CD4-positive, alpha-beta T cell treated with Interferon alpha-2 for 1 hour (primary cell): ENCODE measurements at regions not wholly inside any gene's neighbourhood (a gene's known extent, or its start where the extent isn't known, plus 50 kb on each side); places are given as distances from the start of the nearest gene placed in this dataset.
A peak's percentile ranks its signal among the peaks of the same experiment; 100 is the strongest.

Source experiments
- DNase-seq, 2 donors: peaks; one replicate each; pipeline ENCODE4 v3.0.0-alpha.2; 2020 to 2022

DNA sequence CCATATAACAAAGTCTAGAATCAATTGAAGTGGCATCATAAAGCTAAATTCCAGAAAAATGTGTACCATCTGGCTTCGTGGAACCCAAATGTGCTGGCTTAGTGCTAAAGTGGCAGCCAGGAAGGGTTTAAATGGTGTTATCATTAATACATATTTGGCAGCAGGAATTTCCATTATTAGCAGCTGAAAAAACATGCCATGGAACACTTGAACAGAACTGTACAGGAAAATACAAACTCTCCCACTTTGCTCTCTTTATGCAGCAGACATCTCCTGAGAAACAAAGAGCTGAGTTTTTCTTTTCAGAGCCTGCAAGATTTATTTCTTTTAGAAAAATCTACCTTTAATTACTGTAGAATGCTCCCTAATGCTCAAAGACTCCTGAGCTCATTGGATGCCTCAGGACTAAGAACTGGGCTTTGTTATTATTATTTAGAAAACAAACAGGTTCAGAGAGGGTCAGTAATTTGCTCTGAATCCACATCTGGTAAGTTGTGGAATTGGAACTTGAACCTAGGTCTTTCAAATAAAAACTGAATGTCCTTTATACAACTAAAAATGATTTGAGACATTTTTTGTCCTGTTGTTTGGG is 179.0 kb downstream of the LACC1 start:
- no peak for DNase-seq

DNA sequence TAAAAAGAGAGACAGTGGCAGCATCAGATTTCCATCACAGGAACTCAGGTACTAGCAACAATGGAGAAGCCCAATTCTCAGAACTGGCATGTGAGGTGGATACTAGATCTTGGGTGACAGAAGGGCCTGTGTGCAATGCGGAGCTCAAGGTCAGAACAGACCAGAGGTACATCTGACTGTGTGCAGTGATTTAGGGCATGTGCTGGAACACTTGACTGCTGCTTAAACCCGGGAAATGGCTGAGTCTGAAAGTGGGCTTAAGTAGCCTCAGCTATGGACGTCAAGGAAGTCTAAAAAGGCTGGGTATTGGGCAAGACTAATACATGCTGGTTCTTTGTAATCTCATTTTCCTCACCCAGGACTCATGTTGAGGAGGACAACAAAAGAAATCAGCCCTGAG is 182.2 kb downstream of the LACC1 start:
- no peak for DNase-seq

DNA sequence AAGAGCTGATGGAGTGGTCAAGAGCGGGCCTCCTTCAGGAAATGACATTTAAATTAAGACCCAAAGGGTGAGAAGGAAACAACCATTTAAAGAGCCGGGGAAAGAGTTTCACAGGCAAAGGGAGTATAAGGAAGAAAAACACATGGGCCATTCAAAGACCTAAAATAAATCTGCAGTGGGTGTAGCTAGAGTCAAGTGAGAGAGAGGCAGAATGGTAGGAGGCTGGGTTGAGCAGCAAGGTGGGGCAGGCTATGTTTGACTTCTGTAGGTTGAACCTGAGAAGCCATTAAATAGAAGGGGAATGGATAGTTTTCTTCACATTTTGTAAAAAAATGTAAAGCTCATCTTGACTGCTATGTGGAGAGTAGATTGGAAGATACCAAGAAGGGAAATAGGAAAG is 183.8 kb downstream of the LACC1 start:
- no peak for DNase-seq

DNA sequence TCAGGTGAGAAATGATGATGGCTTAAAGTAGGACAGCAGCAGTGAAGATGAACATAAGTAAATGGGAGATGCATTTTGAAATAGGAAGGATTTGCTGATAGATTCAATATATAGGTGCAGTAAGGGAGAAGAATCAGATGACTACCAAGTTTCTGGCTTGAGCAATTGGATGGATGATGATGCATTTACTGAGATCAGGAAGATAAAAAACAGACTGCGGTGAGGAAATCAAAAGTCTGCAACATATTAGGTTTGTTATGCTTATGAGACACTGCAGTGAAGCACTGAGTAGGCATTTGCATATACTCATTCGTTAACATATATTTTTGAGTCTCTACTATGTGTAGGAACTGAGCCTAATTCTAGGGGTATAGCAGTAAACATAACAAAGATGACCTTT is 184.2 kb downstream of the LACC1 start:
- DNase-seq = no peak

DNA sequence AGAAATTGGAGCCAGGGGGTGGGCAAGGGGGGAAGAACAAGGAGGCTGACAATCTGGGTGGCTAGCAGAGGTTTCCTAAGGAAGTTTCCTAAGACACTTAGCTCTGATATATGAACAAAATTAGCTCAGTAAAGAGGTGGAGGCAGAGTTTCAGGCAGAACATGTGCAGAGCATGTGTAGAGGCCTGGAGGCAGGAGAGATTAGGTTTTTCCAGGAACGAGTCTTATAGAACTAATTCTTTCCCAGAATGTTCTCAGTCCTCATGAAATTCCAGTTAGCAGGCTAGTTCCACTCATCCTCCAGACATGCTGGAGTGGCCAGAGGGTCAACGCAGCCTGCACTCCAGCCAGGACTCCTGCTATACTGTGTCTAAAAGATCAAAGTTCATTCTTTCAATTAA is 184.7 kb downstream of the LACC1 start:
- no peak for DNase-seq

DNA sequence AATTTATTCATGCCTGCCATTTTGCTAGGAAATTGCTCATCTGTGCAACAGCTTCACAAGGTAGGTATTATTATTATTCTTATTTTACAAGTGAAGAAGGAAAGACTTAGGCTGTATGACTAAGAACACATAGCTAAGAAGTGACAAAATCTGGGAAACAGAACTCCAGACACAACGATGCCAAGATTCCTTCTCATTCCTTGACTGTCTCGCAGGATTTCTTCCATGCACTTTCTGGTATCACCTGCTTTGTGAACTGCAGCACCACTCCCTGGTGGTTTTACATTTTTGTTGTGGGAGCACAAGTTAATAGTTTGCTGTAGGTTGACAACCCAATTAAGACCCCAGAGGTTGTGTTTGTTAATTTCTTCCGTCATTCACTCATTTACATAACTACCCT is 188.5 kb downstream of the LACC1 start:
- DNase-seq = no peak

DNA sequence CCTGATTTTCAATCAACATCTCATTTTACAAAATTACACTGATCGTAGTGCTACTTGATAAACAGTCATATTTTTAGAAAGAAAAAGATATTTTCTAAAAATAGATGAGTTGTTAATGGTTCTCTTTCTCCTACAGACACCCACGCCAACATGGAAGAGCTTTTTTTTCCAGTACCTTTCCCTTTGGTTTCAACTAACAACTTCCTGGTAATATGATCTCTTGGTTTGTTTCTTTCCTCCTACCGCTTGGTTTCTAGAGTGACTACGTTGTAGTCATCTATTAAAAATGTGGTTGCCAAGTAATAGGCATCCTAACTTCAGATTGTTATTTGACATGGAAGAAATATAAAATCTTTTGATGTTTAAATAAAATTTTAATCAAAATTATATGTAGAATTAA is 189.0 kb downstream of the LACC1 start:
- no peak for DNase-seq

DNA sequence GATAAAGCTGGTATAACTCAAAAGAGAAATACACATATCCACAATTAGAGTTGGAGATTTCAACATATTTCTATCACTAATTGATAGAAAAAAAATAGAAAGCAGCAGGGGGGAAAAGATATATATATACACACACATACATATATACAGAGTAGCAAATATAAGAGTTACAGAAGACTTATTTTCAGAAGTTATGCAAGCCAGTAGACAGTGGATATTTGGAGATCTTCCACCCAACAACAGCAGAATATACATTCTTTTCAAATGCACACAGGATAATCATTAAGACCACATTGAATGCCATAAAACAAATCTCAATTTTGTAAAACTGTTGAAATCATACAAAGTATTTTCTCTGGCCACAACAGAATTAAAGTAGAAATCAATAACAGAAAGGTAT is 192.8 kb downstream of the LACC1 start:
- no peak for DNase-seq

DNA sequence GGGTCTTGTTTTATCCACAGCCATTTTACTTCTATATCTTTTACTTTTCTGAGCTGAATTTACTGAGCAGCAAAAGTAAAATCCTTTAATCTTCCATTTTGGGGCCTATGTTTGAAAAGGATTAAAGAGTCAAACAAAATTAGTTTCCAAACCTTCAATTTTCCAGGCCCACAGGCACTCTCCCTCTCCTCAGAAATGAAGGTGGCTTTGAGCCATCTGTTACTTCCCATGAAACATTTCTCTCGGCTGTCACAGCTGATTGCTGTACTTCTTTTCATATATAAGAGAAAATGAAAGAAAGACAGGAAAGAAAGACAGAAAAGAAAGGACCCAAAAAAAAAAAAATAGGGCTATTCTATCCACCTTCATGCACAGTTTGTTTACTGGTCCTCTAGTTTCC is 194.9 kb downstream of the LACC1 start:
- DNase-seq = no peak

DNA sequence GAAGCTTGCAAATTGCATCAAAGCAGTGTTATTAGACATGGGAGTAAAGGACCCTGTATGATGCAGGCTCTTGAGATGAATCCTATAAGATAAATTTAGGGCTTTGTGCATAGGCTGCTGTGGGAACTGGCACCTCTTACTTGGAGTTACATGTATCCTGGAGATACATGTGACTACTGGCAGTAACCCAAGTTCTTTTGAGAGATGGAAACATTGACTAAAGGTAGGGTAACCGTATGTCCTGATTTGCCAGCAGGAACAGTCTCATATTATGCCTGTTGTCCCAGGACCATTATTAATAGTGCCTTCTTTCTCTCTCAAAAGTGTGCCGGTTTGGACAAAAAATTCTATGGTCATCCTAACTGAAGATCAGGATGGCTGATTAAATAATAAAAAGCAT is 195.4 kb downstream of the LACC1 start:
- no peak for DNase-seq

DNA sequence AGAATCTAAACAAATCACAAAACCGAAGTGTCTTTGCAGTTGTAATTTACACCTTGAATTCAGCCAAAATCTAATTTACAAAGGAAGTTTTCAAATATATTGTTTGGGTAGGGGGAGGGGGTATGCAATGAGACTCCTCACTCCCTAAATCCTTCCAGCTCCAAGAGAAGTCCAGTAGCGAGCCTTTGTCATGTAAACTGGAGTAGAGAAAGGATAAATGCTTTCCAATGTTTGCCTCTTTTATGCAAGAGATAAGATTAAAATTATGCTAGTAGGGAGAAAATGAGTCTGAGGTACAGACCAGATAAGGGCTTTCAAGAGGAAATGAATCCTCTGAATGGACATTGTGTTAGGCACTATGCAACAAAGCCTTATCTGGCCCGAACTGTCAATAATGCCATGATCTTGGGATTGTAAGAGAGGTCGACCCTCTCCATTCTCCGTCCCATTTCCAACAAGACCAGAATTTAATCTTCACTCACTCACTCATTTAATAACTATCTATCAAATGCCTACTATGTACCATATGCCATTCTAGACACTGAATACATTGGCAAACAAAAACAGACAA is 199.2 kb downstream of the LACC1 start:
- no peak for DNase-seq

DNA sequence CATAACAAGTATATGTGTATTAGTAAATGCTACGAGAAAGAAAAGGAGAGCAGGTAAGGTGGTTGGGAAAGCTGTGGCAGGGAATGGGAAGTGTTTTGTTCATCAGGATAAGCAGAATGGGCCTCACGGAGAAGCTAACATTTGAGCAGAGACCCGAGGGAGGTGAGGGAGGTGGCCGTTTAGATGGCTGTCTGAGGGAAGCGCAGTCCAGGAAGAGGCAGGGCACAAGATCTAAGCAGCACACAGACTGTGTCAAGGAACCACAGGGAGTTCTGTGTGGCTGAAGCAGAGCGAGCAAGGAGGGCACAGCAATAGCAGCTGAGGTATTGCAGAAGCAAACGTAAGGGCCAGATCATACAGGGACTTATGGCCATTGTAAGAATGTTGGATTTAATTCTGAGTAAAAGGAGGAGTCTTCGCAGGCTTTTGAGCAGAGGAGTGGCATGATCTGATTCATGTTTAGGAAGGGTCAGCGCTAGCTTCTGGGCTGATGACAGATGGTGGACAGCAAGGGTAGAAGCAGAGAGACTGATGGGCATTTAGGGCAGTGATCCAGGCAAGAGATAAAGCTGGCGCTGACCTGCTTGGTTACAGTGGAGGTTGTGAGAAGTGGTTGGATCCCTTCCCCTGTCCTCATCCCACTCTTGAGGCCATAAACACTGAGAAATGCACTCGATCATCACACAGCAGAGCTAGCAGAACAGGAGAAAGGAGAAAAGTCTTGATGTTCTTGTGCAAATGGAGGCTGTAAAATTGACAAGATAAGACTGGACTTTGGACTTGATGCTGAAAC is 199.9 kb downstream of the LACC1 start:
- DNase-seq = no peak

DNA sequence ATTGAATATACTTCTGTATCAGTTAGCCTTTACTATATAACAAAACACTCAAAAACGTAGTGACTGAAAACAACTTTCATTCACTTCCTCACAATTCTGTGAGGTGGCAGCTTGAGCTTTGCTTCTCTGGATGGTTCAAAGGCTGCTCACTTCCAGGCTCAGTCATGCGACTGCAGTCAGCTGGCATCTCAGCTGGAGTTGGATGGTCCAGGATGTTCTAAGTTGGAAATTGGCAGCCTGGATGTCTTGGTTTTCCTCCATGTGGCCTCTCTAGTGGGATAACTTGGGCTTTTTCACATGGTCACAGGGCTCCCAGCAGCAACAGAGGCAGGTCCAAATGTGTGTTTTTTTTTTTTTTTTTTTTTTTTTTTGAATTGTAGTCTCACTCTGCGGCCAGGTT is 204.4 kb downstream of the LACC1 start:
- no peak for DNase-seq

DNA sequence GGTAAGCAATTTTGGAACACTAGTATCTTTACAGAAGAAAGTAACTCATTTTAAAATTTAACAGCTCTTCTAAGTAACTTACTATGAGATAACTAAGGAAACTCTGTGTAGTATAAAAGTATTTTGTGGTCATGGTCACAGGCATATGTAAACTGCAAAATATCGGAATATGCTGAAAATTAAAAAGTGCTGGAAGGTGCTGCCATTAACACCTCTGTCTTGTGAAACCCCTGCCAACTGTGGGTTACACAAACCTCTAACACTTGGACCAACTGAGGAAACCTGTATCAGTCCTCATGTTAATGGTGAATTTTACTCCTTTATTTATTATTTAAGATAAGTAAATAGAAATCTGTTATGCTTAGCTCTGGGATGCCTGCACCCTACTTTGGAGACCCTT is 206.7 kb downstream of the LACC1 start:
- DNase-seq = no peak

DNA sequence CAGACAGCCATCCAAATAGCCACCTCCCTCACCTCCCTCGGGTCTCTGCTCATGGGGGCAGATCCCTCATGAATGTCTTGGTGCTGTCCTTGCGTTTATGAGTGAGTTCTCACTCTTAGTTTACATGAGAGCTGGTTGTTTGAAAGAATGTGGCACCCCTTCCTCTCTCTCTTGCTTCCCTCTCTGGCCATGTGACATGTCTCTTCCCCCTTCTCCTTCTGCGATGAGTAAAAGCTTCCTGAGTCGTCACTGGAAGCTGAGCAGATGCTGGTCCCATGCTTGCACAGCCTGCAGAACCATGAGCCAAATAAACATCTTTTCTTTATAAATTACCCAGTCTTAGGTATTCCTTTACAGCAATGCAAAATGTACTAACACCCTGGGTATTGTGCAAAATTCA is 208.7 kb downstream of the LACC1 start:
- DNase-seq = no peak

DNA sequence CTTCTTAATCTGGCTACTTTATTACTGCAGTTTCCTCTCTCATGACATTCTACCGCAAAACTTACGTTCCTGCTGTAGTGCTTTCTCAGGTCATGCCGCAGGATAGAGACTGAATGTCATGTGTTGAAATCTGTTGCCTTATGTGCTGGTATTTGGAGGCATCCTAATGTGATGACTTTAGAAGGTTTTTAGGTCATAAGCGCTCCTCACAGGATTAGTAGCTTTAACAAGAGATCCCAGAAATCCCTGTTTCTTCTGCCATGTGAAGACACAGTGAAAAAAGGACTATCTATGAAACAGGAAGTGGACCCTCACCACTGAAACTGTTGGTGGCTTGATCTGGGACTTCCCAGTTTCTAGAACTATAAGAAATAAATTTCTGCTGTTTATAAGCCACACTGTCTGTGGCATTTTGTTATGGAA is 209.3 kb downstream of the LACC1 start:
- peak in 1 of 2 donors; percentile 13 for DNase-seq

DNA sequence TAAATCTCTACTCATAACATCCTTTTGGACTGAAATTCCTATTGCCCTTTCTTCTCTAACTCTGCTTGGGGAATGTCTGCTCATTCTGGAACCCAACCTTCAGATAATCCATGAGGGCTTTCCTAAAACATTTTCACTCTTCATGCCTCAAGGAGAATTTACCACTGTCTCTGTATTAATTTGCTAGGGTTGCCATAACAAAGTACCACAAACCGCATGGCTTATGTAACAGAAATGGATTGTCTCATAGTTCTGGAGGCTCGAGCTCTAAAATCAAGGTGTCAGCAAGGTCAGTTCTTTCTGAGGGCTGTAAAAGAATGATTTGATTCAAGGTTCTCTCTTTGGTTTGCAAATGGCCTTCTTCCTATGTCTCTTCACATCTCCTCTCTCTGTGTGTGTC is 209.7 kb downstream of the LACC1 start:
- no peak for DNase-seq

DNA sequence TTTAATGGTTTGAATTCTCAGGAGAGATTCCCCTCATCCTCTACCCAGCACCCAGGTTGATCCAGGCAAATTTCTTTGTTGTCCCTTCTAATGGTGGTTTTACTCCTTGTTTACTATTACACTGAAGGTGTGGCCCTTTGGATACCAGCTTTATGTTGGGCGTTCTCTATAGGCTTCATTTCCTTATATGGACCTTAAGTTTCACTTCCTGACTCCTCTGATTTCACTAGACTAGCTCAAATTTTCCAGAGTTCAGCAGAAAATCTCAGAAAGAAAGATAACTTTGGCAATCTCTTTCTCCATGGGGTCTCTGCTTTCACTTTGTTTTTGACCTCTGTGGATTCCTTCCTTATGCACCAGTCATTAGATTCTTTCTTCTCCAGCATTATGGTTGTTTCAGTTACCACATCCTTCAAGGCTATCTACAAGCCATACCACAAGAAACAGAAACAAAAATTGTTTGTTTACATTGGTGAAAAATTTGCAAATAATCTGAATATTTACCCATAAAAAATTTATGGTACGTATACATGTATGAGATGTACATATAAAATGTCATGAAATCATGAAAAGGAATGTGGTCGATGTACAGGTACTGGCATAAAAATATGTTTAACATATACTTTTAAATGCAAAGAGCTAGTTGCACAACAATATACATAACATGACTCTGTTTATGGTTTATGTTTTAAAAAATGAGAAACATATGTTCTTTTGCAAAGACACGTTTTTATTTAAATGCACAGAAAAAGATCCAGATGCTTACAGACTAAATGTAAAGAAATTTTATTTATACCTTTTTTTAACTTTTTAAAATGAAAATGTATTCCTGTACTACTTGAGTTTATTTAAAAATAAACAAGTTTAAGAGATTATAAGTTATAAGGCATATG is 212.6 kb downstream of the LACC1 start:
- DNase-seq = no peak

DNA sequence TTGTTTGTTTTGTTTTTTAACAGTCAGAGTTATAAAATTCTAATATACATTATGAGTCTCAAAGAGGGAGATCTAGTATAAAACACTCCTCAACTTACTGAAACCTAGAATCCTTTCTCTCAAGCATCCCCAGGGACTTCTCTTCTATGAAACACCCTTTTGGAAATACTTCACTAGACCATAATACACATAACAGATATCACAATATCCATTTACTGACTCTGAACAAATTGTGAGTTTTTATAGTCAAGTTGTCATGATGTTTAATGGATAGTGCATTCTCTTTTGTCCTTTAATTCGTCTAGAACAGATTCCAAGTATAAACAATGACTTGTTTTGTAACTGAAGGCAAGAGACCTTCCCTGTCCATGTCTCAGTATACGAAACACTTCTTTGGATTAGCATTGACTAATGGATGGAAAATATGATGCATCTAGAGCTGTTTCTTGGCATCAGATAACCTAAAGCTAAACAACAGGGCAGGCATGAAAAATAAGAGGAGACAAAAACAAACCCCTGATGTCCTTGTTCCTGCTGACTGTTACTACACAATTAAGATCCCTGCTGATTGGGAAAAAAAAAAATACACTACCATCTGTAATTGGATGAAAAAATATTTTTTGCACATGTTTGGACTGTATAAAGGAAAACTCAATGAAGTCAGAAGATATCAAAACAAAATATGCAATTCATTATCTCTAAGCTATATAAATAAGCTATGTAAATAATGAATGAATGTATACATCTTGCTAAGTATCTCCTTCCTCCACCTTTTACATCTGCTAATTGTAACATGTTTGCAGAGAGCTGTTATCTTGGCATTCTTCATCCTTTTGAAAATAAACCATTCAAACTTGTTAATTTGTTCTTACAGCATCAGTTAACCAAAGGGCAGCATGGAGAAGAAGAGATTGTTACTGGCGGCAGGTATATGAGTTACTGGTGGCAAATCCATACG is 214.2 kb downstream of the LACC1 start:
- no peak for DNase-seq

DNA sequence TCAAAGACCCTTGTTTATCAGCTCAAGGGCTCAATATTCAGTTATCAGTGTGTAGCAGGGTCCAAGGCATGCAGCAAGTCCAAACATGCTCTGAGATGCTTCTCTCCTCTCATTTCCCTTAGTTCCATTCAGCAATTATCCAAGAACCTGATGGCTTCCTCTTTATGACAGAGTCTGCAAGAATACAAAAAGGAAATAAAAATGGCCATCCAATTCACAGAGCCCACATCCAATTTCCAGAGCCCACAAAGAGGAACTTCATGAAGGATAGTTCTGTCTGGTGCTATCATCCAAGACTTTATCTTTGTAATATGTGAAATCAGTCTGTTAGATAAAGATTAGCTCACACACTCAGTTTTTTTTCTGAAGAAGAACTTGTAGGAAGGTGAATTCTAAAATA is 217.2 kb downstream of the LACC1 start:
- DNase-seq = no peak

DNA sequence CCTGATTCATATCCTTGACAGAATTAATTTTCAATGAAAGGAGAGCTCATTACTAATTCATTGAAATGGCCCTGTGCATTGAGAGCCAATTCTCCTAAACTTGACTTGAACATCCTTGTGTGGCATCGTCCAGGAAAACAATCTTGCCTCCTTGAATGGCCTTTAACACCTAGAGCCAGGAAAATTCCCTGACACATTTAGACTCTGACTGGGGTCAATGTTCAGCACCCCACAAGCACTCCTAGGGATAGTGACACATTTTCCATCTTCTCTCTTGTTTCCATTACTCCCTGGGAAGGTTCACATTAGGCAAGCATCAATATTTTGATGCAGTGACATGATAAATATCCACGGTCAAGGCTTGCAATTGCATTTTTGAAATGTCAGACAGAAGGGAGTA is 218.9 kb downstream of the LACC1 start:
- no peak for DNase-seq

DNA sequence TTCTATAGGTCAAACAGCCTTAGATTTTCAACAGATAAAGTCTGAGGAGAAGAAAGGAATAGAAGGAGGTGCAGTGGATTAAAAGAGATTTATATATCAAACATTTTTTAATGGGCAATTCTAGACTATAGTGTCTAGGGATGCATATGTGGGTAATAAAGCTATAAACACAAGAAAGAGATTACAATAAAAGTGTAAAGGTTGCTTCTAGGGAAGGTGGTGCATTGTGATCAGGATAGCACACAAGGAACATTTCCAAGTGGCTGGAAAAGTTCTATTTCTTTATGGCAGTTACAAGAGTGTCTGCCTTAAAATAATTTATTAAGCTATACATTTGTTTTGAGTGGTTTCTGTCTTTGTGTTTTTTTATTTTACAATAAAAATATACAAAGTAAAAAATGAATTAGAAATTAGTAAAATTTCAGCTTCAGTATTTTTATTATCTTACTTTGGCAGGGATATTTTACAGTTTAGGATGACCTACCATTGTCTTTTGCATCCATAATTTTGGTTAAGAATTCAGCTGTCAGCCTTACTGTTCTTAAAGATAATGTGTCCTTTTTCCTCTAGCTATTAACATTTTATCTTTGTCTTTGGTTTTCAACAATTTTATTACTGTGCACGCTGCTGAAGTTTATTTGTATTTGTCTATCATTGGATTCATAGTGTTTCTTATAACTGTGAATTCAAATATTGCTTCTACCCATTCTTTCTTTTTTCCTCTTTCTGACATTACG is 221.8 kb downstream of the LACC1 start:
- no peak for DNase-seq
